Upper lobe of right lung (tissue), 1 donor: ENCODE measurements at regions not wholly inside any gene's neighbourhood (a gene's known extent, or its start where the extent isn't known, plus 50 kb on each side); places are given as distances from the start of the nearest gene placed in this dataset.

Experiments
- ATAC-seq: fragments of 200-7000 bp; cut with Tn5 transposase; one replicate; pipeline ENCODE4 v1.9.1; 2020; ENCODE audit warnings: mild to moderate bottlenecking, moderate library complexity
- DNase-seq: peaks from one replicate; pipeline ENCODE4 v3.0.0-alpha.2; 2020
- H3K27ac ChIP-seq: fragments of 200-600 bp; one replicate; pipeline ENCODE4 v1.8.0; 2022
- H3K27me3 ChIP-seq: fragments of 200-600 bp; one replicate; pipeline ENCODE4 v1.8.0; 2022; ENCODE audit warnings: mild to moderate bottlenecking
- H3K36me3 ChIP-seq: fragments of 200-600 bp; one replicate; pipeline ENCODE4 v1.8.0; 2022
- H3K4me1 ChIP-seq: fragments of 200-600 bp; one replicate; pipeline ENCODE4 v1.8.0; 2022
- H3K4me3 ChIP-seq: fragments of 200-600 bp; one replicate; pipeline ENCODE4 v1.8.0; 2022; ENCODE audit warnings: mild to moderate bottlenecking
- H3K9me3 ChIP-seq: fragments of 200-600 bp; one replicate; pipeline ENCODE4 v1.8.0; 2022
- CTCF ChIP-seq: fragments of 200-600 bp; IDR thresholded peaks from one replicate; pipeline ENCODE4 v1.8.0; 2022; ENCODE audit warnings: antibody characterized with exemption
- intact Hi-C: fragments of 100-400 bp; cut with DNase I; formaldehyde crosslinking; loops from one replicate; pipeline ENCODE4 v1.11.0; 2022
- donor health status: DM: no; HTN: yes; CAD: no; lungs with severe emphysema.

- Histone ChIP-seq H3K27me3 (no peaks in the 10 kb centered on the region), H3K36me3 (no peaks in the 10 kb centered on the region), H3K4me3 (no peak overlapping the region), H3K4me1 (no peaks in the 10 kb centered on the region), H3K27ac (no peak overlapping the region), H3K9me3 (no peaks in the 10 kb centered on the region)
- DNase-seq: no peak
- TF ChIP-seq CTCF: no peak
- intact Hi-C loops: no loop called here
- no peak for ATAC-seq
Observed at GRCh38 chr4:96263291-96263690, 423.4 kb downstream of the PDHA2 start.

GRCh38 chr4:96264941-96265463, 425.1 kb downstream of the PDHA2 start:
- Histone ChIP-seq H3K27me3 (no peaks in the 10 kb centered on the region), H3K36me3 (no peaks in the 10 kb centered on the region), H3K4me3 (no peak overlapping the region), H3K27ac (no peak overlapping the region), H3K9me3 (no peaks in the 10 kb centered on the region), H3K4me1 (no peaks in the 10 kb centered on the region)
- intact Hi-C loops: no loop called here
- ATAC-seq: no peak
- no peak for DNase-seq
- TF ChIP-seq CTCF: no peak

- Histone ChIP-seq H3K4me3 (no peak overlapping the region), H3K9me3 (no peaks in the 10 kb centered on the region), H3K36me3 (no peaks in the 10 kb centered on the region), H3K27ac (no peak overlapping the region), H3K27me3 (no peaks in the 10 kb centered on the region), H3K4me1 (no peaks in the 10 kb centered on the region)
- DNase-seq (no peak), ATAC-seq (no peak)
- no peak for TF ChIP-seq CTCF
- intact Hi-C loops: no loop called here
Observed at GRCh38 chr4:96293806-96294205, 453.9 kb downstream of the PDHA2 start.

GRCh38 chr4:96295143-96295741, 455.3 kb downstream of the PDHA2 start:
- Histone ChIP-seq H3K9me3 (no peaks in the 10 kb centered on the region), H3K27ac (no peak overlapping the region), H3K4me1 (no peaks in the 10 kb centered on the region), H3K27me3 (no peaks in the 10 kb centered on the region), H3K36me3 (no peaks in the 10 kb centered on the region), H3K4me3 (no peak overlapping the region)
- ATAC-seq (no peak), DNase-seq (no peak)
- TF ChIP-seq CTCF: no peak
- intact Hi-C loops: no loop called here

GRCh38 chr4:96301715-96302114, 461.8 kb downstream of the PDHA2 start:
- Histone ChIP-seq H3K27me3 (no peaks in the 10 kb centered on the region), H3K36me3 (no peaks in the 10 kb centered on the region), H3K9me3 (no peaks in the 10 kb centered on the region), H3K4me3 (no peak overlapping the region), H3K27ac (no peak overlapping the region), H3K4me1 (no peaks in the 10 kb centered on the region)
- TF ChIP-seq CTCF: no peak
- ATAC-seq (no peak), DNase-seq (no peak)
- intact Hi-C loops: no loop called here

GRCh38 chr4:96305030-96305429, 465.1 kb downstream of the PDHA2 start:
- no peak overlapping the region for H3K4me3 ChIP-seq
- H3K27ac ChIP-seq: no peak overlapping the region
- H3K4me1 ChIP-seq: no peaks in the 10 kb centered on the region
- no peaks in the 10 kb centered on the region for H3K27me3 ChIP-seq
- no peaks in the 10 kb centered on the region for H3K36me3 ChIP-seq
- TF ChIP-seq CTCF: no peak
- intact Hi-C loops: no loop called here
- no peak for ATAC-seq
- DNase-seq: no peak
- H3K9me3 ChIP-seq: no peaks in the 10 kb centered on the region
